GM19455 (cell line): ENCODE measurements at regions not wholly inside any gene's neighbourhood (a gene's known extent, or its start where the extent isn't known, plus 50 kb on each side); places are given as distances from the start of the nearest gene placed in this dataset.

ENCODE experiments used
- ATAC-seq: cut with Tn5 transposase; IDR thresholded peaks from one replicate; pipeline ENCODE4 v1.9.1; 2021; ENCODE audit not compliant: unreplicated experiment

DNA sequence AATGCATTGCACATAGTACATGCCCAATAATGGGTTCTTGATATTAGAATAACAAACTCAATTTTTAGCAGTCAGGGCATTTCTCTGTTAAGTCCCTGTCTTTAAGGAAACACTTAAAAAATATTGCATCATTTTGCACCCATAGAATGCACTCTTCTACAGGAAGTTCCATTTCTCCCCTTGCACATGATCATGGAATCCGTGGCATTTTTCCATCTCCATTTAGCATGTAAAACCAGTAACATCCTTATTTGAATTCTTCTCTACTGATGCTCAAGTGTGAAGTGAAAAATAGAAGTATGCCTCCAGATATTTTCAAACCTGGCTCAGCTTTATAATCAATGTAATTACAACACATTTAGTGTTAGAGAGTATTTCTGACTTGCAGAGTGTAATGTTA is 192.8 kb downstream of the RWDD3 start:
- no peak for ATAC-seq

DNA sequence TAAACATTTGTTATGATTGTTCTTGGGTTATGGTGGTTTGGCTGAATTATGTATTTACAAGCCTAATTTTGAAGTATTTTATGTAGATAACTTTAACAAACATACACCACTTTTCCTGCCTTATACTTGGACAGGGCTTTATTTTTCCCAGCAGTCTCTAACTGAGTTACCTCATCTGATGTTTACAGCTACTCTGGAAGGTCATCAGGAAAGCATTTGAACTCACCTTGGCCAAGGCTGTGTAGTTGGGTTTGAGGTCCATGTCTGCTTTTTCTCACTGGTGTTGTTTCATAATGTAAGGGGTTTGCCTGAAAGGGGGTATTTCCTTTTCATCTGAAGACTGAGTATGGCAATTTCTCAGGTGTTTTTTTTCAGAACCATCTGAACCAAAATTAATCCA is 193.5 kb downstream of the RWDD3 start:
- no peak for ATAC-seq

DNA sequence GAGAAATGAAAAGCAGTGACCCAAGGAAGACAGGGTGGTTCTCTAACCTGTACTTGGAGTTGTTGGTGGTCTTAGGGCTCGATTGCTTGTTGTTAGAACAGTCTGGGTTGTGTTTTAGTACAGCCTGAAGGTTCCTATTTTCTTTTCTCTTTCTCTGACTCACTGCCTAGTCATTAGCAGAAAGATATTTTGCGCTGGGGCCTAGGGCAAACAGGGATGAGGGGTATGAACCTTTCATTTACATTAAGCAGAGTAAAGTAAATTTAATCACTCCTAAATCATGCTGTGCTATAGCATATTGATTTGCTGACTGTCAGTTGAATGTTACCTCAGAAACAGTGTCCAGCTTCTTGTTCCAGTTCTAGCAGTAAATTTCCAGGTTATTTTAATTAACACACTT is 197.2 kb downstream of the RWDD3 start:
- ATAC-seq = no peak

DNA sequence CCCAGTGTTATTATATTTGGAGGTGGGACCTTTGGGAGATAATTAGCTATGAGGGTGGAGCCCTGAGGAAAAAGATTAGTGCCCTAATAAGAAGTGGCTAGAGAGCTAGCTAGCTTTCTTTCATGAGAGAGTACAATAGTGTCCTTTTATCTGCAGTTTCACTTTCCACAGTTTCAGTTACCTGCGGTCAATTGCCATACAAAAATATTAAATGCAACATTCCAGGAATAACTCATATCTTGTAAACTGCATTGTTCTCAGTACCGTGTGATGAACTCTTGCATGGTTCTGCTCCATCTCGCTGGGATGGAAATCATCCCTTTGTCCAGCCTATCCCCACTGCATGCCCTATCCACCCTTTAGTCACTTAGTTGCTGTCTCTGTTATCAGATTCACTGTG is 201.6 kb downstream of the RWDD3 start:
- no peak for ATAC-seq

DNA sequence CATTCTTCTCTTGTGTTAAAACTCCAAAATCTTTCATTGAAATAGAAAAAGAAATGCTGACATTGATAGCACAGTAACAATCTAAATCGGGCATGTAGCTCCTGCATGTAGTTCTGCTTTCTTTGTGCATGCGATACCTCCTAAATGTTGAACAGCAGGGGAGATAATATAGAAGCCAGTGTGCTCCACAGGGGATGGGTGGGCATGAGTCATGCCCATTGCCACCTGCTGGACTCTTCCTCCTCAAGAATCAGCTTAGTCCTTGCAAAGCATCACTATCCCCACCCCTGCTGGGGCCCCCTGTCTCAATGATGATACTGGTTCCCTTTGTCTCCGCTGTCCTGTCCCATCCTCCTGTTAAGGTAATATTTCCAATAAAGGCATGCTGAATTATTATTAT is 203.0 kb downstream of the RWDD3 start:
- no peak for ATAC-seq

DNA sequence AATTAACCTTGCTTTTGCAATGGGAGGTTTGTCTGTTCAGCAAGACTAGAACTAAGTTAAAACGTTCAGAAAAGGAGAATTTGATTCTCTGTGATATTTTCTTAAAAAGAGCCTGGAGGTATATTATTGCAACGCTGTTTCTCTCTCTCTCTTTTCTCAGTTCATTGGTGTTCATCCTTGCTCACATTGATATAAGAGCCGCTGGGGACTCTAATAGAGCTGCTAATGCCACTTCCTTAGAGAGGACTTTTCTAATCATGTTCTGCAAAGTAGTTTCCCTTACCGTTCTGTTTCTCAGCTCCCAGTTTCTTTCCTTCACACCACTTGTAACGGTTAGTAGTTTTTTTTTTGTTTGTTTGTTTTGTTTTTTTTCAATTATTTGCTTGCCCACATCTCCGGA is 203.8 kb downstream of the RWDD3 start:
- ATAC-seq = no peak

DNA sequence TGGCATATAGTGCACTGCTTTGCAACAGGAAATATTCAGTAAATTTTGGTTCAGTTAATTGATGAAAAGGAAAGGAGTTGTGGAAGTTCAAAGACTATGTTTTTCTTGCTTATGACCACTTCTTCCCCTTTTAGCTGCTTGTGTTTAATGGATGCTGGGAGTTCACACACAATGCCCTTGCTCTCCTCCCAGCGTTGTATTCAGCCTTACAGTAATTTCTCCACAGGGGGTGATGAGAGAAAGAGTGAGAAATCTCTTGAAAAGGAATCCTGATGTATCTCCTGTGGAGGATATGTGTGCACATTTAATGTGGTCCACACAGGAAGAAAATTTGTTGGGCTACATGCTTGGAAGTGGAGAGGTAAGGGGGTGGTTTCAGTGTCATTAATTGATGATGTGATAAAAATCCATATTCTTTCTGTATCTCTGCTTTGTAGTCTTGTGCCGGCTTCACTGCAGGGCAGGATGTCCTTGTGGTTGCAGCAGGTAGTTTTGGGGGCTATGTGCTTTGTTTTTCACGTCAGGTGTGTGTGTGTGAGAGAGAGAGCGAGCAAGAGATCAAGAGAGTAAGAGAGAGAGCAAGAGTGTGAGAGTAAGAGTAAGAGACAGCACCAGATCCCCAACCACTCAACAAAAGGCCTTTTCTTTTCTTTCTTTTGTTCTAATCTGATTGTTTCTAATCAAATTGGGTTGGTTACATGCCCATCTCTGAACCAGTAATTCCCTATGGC is 204.4 kb downstream of the RWDD3 start:
- ATAC-seq = no peak

DNA sequence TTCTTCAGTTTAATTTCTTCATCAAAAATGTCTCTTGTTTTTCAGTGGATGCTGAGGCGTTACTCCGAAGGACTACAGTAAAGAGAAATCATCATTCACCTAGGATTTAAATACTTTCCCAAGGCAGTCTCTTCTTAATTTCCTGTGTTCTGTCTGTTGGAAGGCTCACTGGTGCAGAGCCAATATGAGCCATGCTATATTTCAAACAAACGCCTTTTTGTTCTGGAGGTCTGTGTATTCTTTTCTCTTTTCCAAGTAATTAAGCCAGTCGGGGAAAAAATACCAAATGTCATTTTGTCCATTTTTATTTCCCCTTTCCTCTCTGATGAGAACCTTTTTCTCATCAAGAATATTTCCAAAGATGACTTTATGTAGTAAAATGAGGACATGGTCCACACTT is 206.5 kb downstream of the RWDD3 start:
- ATAC-seq = no peak

DNA sequence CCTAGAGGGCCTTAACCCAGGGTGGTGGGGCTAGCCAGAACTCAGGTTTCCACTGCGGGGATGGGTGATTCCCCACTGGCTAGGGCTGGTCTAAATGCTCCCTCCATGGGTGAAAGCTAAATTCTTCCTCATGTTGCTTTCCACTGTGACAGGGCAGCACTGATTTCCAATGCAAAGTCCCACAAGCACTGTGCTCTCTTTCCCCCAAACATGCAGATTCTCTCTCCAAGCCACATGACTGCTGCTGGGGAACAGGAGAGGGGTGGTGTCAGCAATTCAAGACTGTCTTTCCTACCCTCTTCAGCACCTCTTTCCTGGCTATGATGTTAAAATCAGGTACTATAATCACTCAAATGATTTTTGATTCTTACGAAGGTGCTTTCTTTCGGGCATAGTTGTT is 215.5 kb downstream of the RWDD3 start:
- ATAC-seq = no peak

DNA sequence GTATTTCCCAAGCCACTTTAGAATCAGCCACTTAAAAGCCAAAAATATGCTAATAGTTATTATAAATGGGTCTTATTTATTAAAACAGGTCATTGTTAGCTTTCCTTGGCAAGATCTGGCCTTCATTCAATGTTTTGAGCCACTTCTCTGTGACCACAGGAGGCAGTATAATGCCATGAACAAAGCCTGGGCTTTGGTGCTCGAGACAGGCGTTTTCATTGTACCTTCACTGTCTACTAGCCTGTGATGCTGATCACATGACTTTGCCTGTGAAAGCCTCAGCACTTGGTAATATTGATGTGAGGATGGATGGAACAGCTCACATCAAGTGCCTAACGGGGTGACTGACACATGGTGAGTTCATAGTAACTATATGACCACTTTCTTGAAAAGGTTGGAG is 217.0 kb downstream of the RWDD3 start:
- ATAC-seq = no peak

DNA sequence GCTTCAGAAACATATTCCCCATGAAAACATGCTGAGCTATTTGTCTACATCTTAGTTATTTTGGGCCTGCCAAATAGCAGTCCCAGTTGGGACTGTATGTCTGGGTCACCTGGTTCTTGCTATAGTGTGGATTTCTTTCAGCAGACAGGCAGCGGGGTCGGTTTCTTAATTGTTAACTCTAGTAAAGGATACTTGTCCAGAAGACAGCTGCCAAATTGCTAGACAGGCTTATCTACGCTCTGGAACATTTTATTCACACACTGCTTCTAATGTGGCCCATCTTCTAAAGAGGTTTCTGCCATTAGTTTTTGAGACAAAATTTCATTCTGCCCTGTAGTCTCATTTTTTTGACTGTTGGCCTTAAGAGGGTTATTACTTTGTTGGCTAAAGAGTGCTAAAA is 217.9 kb downstream of the RWDD3 start:
- ATAC-seq = no peak

DNA sequence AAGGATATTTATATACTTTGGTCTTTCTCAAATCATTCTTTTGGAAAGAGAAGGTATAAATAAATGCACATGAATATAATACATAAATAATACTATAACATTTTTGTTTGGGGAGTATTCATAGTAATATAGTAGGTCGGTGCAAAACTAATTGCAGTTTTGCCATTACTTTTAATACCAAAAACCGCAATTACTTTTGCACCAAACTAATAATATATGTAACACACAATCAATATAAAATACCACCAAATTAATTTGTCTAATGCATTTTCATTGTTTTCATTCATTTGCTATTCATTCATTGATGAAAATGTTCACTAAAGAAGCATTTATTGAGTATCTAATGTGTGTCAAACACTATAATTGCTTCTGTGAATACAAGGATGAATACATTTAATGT is 219.0 kb downstream of the RWDD3 start:
- no peak for ATAC-seq

DNA sequence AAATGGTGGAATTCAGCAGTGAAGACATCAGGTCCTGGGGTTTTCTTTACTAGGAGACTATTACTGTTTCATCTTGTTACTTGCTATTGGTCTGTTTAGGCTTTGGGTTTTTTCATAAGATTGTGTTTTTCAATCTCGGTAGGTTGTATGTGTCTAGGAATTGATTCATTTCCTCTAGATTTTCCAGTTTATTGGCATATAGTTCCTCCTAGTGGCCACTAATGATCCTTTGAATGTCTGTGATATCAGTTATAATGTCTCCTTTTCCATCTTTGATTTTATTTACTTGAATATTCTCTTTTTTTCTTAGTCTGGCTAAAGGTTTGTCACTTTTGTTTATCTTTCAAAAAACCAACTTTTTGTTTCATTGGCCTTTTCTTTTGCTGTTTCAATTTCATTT is 233.0 kb downstream of the RWDD3 start:
- ATAC-seq = no peak

DNA sequence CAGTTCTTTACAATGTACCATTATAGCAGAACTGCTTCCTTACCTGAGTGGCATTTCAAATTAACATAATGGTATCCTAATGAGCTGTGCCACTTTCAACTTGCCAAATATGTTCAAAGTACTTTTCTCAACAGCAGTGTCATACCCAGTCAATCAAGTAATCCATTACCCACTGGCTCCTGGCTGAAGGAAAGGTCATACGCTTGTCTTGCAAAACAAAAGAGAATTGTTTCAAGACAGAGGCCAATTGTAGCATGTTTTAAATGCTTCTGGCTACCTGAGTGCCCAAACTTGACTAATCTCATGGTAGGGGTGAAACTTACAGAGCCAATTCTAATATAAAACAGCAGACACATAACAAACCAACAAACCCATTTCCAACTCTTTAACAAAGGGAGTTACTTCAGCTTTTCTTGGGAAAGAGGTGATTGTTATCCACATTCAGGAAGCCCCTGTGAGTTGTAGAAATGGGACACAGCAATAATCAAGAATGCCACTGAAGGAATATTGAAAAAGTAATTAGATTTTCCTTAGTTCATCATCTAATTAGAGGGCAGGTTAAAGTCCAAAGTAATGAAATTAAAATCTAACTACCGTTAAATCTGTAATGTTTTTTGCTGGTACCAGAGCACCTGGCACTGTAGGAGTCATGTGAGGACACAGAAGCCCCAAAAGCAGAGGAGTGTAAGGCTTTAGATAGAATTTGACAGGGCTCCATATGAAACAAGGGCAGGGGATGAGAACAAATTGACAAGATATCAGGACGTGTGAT is 241.9 kb downstream of the RWDD3 start:
- ATAC-seq = no peak

DNA sequence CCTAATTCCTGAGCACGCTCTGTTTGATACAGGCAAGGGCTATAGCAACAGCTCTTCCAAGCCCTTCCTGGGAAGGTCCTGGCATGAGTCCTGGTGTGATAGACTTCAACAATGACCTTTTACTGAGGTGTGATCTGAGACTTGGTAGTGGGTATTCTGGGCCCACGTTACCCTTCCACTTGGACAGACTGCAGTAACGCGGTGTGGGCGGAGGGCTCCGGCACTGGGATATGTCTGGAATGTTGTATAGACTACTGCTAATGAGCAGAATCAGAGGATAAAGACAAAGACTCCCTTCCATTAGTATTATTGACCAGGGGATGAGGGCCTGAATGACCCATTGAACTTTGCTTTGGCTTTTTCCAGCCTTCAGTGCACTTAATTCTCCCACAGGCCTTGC is 262.3 kb downstream of the RWDD3 start:
- ATAC-seq = no peak

DNA sequence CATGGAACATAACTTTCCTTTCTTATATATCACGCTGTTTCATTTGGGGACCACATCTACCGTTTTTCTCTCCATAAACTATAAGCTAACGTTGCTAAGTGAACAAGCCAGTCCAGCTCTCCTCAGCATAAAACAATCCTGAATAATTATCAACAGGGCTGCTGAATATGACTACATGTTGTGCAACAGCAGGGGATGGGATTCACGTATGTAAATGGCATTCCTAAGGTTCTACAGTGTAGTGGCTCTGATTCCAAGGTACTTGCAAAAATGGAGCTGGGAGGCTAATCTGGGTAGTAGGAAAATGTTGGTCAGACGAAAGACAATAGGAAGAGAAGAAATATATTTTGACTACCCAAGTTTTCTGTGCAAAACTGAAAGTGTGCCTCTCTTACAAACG is 262.8 kb downstream of the RWDD3 start:
- ATAC-seq = no peak

DNA sequence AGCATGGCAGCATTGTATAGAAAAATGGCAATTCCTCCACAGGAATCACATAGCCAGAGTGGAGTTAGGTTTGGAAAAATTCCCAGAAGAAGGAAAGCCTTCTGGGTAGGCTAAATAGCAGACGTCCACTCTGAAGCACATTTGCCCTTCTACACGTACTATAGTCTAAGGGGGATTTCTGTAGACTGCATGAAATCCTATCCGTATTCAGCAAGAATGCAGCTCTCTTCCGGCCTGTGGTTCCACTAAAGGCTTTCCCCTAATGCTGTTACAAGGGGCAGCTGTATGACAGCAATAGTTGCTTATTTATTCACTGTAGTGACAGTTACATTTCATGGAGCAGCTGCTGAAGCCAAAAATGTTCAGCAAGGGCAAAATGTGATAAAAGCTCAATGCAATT is 263.6 kb downstream of the RWDD3 start:
- no peak for ATAC-seq

DNA sequence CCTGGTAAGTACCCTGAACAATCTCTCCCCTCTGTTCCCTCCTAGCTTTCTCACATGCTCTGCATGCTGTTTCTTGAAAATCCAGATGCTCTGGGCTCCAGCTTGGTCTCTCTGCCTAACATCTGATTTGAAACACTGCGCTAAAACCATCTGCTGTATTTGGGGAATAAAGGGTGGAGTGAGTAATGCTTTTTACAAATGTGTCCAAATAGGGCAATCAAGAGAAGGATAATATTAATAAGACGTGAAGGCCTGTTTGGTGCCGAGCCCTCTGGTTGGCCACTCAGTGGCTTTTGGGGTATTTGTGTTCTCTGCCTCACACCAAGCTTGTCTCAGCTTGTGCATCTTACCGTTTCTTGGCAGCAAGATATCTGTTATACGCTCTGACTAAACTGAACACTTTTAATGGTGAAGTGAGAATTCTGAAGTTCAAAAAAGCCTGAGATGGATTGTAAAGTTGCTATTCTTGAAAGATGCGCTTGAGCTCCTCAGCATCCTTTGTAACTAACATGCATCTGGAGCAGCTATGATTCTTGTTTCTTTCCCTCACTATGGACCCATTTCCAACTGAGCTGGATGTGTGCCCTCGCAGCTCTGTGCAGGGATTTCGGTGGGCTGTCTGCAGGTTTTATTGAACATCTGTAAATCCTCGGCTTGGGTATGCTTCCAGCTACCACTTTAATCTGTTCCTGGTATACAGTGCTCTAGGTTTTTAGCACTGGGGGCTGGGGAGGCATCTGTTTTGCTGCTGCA is 269.4 kb downstream of the RWDD3 start:
- no peak for ATAC-seq

DNA sequence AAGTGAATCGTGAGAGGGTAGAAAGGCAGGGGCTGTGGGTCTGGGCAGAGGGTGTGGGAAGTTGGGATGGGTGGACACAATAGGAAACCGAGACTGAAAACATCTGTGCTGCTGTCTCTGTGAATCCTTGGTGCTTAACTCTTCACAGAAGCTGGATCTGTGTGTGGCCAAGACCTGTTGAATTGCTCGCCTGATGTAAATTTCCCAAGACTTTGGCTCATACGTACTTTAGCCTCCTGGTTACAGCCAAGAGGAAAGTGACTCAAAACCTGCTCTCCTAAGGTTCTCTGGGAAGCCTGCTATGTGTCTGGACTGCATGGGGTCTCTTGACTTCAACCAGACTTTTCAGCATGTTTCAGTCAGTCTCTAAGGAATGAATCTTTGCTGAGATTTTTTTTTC is 270.3 kb downstream of the RWDD3 start:
- no peak for ATAC-seq

DNA sequence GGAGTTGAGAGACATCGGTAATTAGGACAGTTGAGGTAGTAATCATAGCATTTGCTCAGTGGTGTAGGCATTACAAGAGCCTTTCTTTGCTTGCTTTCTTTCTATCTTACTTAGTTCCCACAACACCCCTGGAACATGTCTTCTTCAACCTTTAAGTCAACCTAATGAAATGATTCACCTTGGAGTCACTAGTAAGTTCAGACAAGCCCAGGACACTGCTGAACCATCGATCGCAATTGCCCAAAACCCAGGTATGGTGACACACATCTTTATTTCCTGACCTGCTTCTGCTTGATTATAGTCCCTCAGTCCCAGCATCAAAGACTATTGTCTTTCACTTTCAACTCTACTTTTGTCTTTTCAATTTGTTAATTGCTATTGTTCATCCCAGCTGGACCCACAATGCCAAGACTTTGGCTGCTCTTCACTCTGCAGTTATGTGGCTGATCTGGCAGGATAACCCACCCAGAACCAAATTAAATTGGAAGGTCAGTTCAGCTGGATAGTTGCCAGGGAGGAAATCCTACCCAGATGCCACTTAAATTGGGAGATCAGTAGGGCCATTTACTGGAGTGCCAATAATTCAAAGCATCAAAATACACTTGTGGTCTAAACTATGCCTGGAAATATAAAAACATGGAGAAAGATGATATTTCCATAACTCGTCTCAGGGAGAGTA is 272.9 kb downstream of the RWDD3 start:
- no peak for ATAC-seq

DNA sequence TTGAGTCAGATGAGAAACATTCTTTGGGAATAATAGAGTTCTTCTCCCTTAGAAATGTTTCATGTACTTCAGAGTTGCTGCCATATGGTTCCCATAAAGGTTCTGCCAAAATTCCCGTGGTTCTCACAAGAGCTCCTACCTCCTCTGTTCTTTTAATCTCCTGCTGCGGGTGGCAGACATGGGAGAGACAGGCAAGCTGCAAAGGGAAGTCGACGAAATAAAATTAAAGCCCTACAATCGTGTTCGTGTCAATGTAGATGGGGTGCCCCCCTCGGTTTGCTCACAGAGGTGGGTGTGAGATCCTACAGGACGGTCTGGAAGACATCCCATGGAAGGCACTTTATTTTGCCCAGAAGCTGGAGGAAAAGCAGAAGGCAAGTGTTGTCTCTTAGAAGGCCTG is 276.0 kb downstream of the RWDD3 start:
- ATAC-seq = no peak

DNA sequence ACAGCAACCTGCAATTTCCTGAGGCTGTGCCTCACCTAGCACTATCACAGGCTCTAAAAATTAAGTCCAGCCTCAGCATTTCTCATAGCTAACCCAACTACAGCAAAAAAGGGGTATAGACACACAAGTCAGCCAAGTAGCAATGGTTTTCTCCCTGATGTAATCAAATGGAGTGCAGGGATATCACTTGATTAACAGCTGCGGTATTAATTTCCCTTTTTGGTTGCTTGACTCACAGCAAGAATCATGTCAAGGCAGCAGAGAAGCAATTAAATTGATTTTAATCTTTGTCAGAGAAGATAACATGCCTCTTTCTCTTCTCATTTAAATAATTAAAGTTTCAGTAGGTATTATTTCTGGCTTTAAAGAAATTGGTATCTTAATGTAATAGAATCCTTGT is 278.9 kb downstream of the RWDD3 start:
- ATAC-seq = no peak
